ENCODE measurements at regions not wholly inside any gene's neighbourhood (a gene's known extent, or its start where the extent isn't known, plus 50 kb on each side); places are given as distances from the start of the nearest gene placed in this dataset.

DNA sequence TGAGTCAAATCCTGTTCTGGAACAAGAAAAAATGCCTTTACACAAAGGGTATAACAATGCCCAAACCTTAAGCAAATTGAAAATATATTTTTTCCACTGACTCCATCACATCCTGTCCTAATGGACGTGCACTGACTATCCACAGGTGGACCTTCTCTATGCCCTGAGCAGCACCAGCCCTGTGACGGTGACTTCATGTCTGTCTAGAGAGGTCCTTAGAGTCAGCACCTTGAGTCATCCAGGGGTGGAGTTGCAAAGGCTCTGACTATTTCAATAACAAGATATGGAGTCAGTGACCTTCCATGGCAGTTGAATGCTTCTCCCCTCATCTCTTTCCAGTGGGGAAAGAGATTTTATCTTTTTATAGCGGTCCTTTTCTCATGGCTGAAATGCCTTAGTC, 78.0 kb downstream of the YIPF5 start:
- FAIRE-seq (no peak), ATAC-seq (no peak), DNase-seq (ENCODE audit: low spot score) (no peak)
- Histone ChIP-seq H3K4me3 (replicated peaks in 1 of 3; ENCODE audit: insufficient read depth in 1 of 3, low read depth in 2 of 3, low read length in 3 of 3) (no peak overlapping the region), H3K9ac (ENCODE audit: insufficient read depth, low read depth, low read length) (no peak overlapping the region), H3K36me3 (replicated peaks in 1 of 2; ENCODE audit: control insufficient read depth in 1 of 2, insufficient read depth in 2 of 2, low read length in 2 of 2) (no peaks in the 10 kb centered on the region), H3K27me3 (ENCODE audit: control insufficient read depth in 1 of 2, insufficient read depth in 2 of 2, low read length in 2 of 2) (no peaks in the 10 kb centered on the region), H3K9me3 (ENCODE audit: low read length) (no peaks in the 10 kb centered on the region), H2AFZ (ENCODE audit: low read length) (no peak overlapping the region), H4K20me1 (ENCODE audit: insufficient read depth, low read length) (no peaks in the 10 kb centered on the region), H3K4me1 (ENCODE audit: insufficient read depth, low read length) (no peaks in the 10 kb centered on the region), H3K4me2 (ENCODE audit: low read depth, low read length) (no peak overlapping the region), H3K79me2 (ENCODE audit: insufficient read depth, low read length) (no peaks in the 10 kb centered on the region), H3K27ac (ENCODE audit: extremely low read length, insufficient read depth, low read length) (no peak overlapping the region)
- TF ChIP-seq EHMT2 (IDR thresholded peaks at IDR 0.05; ENCODE audit: borderline replicate concordance, low read depth, low read length) = no peak
- no peak for TF ChIP-seq GABPB1 (CRISPR knock-in tag; IDR thresholded peaks at IDR 0.05)
- TF ChIP-seq ZFP37 (CRISPR knock-in tag; IDR thresholded peaks at IDR 0.05; ENCODE audit: borderline replicate concordance) = no peak
- no peak for TF ChIP-seq ZNF3 (CRISPR knock-in tag; IDR thresholded peaks at IDR 0.05)
- no peak for TF ChIP-seq TRAFD1 (CRISPR knock-in tag; IDR thresholded peaks at IDR 0.05; ENCODE audit: borderline replicate concordance)
- TF ChIP-seq, protein P1, sequence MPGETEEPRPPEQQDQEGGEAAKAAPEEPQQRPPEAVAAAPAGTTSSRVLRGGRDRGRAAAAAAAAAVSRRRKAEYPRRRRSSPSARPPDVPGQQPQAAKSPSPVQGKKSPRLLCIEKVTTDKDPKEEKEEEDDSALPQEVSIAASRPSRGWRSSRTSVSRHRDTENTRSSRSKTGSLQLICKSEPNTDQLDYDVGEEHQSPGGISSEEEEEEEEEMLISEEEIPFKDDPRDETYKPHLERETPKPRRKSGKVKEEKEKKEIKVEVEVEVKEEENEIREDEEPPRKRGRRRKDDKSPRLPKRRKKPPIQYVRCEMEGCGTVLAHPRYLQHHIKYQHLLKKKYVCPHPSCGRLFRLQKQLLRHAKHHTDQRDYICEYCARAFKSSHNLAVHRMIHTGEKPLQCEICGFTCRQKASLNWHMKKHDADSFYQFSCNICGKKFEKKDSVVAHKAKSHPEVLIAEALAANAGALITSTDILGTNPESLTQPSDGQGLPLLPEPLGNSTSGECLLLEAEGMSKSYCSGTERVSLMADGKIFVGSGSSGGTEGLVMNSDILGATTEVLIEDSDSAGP (CRISPR knock-in tag; IDR thresholded peaks at IDR 0.05; ENCODE audit: borderline replicate concordance) = no peak
- no peak for TF ChIP-seq TBP (CRISPR knock-in tag; IDR thresholded peaks at IDR 0.05)
- TF ChIP-seq ZKSCAN5 (CRISPR knock-in tag; IDR thresholded peaks at IDR 0.05) = no peak
- TF ChIP-seq ZNF839 (CRISPR knock-in tag; IDR thresholded peaks at IDR 0.05; ENCODE audit: borderline replicate concordance) = no peak
- in situ Hi-C loops (cut with HindIII; ENCODE audit: extremely low pct_ligation_motif_present, low pct_unique_long_range_greater_than_20kb) (no loop called here), intact Hi-C loops (cut with micrococcal nuclease; ENCODE audit: unreplicated experiment) (no loop called here)
- CTCF ChIA-PET (ENCODE audit: low intra/inter-chr PET ratio, low total read pairs) = no interaction called here
- POLR2A ChIA-PET = no interaction called here
- 1% methylated on average over 3 of the region's 3 CpGs for WGBS (ENCODE audit: low lambda C conversion rate)
- no TSS peak for BruUV-seq (replicated peaks)

Data from HepG2 (cell line).